Keratinocyte (primary cell): ENCODE measurements at regions not wholly inside any gene's neighbourhood (a gene's known extent, or its start where the extent isn't known, plus 50 kb on each side); places are given as distances from the start of the nearest gene placed in this dataset.
"Not testable (repeated sequence)": the region's sequence is repeated elsewhere in the genome, so short reads cannot be mapped to it uniquely, and the experiment has no call there.

Experiments used
- DNase-seq: peaks from one replicate; pipeline ENCODE4 v3.0.0-alpha.2; 2011; ENCODE audit warnings: low read depth, missing footprints, low spot score
- FAIRE-seq: peaks from 2 replicates; lab custom pipeline; 2011; peaks lifted over from hg19 to GRCh38; lab: Jason Lieb, UNC
- H2AFZ ChIP-seq: 2 replicates; pipeline ENCODE4 v1.6.0; 2012; ENCODE audit warnings: low read length, control low read depth, inconsistent platforms; ENCODE audit not compliant: control insufficient read depth
- H3K27ac ChIP-seq: 2 replicates; pipeline ENCODE4 v1.5.1; 2011; ENCODE audit warnings: low read length; ENCODE audit not compliant: control insufficient read depth, insufficient read depth
- H3K27me3 ChIP-seq: 3 replicates; pipeline ENCODE4 v1.6.0; 2011; ENCODE audit warnings: low read length; ENCODE audit not compliant: control insufficient read depth, insufficient read depth; ENCODE audit errors: extremely low read depth
- H3K36me3 ChIP-seq, 2 experiments: 2 replicates in 1 of 2; 3 replicates in 1 of 2; pipeline ENCODE4 v1.5.1; 2011; ENCODE audit warnings: low read length in 2 of 2, mild to moderate bottlenecking in 1 of 2; ENCODE audit not compliant: control insufficient read depth in 2 of 2, insufficient read depth in 2 of 2; ENCODE audit errors: extremely low read depth in 1 of 2
- H3K4me1 ChIP-seq: 3 replicates; pipeline ENCODE4 v1.5.1; 2011; ENCODE audit warnings: low read length; ENCODE audit not compliant: control insufficient read depth, insufficient read depth; ENCODE audit errors: extremely low read depth
- H3K4me2 ChIP-seq: 3 replicates; pipeline ENCODE4 v1.6.0; 2011; ENCODE audit warnings: low read depth, low read length; ENCODE audit not compliant: control insufficient read depth, insufficient read depth; ENCODE audit errors: extremely low read depth
- H3K4me3 ChIP-seq, 3 experiments: fragments of 200-600 bp in 1 of 3; sonication (generic) in 1 of 3; 2 replicates in 2 of 3; 3 replicates in 1 of 3; pipeline ENCODE4 v1.5.1; 2011 to 2016; ENCODE audit warnings: low read length in 3 of 3, mild to moderate bottlenecking in 3 of 3, control low read depth in 2 of 3, inconsistent platforms in 1 of 3, low read depth in 1 of 3, mixed read lengths in 1 of 3, mixed run types in 1 of 3, moderate library complexity in 1 of 3; ENCODE audit not compliant: control insufficient read depth in 2 of 3, insufficient read depth in 2 of 3; ENCODE audit errors: extremely low read depth in 1 of 3
- H3K79me2 ChIP-seq: 2 replicates; pipeline ENCODE4 v1.6.0; 2012; ENCODE audit warnings: low read length; ENCODE audit not compliant: control insufficient read depth, insufficient read depth
- H3K9ac ChIP-seq: 3 replicates; pipeline ENCODE4 v1.6.0; 2011; ENCODE audit warnings: low read length; ENCODE audit not compliant: control insufficient read depth, insufficient read depth; ENCODE audit errors: extremely low read depth
- H3K9me1 ChIP-seq: 3 replicates; pipeline ENCODE4 v1.6.0; 2011; ENCODE audit warnings: low read length; ENCODE audit not compliant: control insufficient read depth, insufficient read depth; ENCODE audit errors: extremely low read depth
- H3K9me3 ChIP-seq: 2 replicates; pipeline ENCODE4 v1.5.1; 2012; ENCODE audit warnings: low read depth, low read length; ENCODE audit not compliant: control insufficient read depth
- H4K20me1 ChIP-seq: 3 replicates; pipeline ENCODE4 v1.6.0; 2011; ENCODE audit warnings: low read length; ENCODE audit not compliant: control insufficient read depth, insufficient read depth; ENCODE audit errors: extremely low read depth
- EZH2 ChIP-seq: IDR thresholded peaks from one replicate; pipeline ENCODE4 v1.6.1; 2012; ENCODE audit warnings: inconsistent platforms, mild to moderate bottlenecking, low read length, moderate library complexity
- dilution Hi-C: fragments of 300-500 bp; cut with MboI; formaldehyde crosslinking; loops from one replicate; pipeline ENCODE4 v1.7.0; 2020; ENCODE audit warnings: low sequenced_read_pairs; ENCODE audit not compliant: extremely low pct_ligation_motif_present
- TF ChIP-seq, protein P1 (sequence below), 3 experiments: IDR thresholded peaks in 1 of 3; conservative IDR thresholded peaks in 1 of 3; optimal IDR thresholded peaks in 1 of 3; 2 replicates in 2 of 3; 3 replicates in 1 of 3; pipeline versions ENCODE3 to v1.5.1; 2011; ENCODE audit warnings: low read length in 3 of 3, mild to moderate bottlenecking in 3 of 3, moderate library complexity in 2 of 3, control low read depth in 1 of 3, inconsistent platforms in 1 of 3; ENCODE audit not compliant: insufficient read depth in 2 of 3; ENCODE audit errors: extremely low read depth in 1 of 3

DNA sequence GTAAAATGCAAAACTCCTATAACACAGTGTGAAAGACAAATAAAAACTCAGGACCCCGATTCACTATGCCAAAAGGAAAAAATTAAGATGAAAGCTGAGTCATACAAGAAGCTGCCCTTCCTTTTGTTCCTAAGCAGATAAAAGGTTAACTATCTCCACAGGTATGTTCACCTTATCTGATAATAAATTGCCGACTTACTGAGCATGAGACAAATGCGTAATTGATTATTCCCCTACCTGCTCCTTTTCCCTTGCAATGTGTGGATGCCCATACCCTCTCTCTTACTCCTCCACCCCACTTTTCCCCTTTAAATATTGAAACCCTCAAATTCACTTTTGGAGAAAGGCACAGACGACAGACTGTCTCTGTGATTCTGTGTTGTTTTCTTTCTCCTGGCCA is 148.6 kb upstream of the TMEM260 start:
- TF ChIP-seq EZH2 = no peak
- DNase-seq = no peak
- H2AFZ ChIP-seq = no peak overlapping the region
- H3K4me2 ChIP-seq = no peak overlapping the region
- H3K79me2 ChIP-seq = no peaks in the 10 kb centered on the region
- no peak overlapping the region for H3K27ac ChIP-seq
- no peaks in the 10 kb centered on the region for H3K36me3 ChIP-seq
- no peaks in the 10 kb centered on the region for H3K4me1 ChIP-seq
- dilution Hi-C loops = no loop called here
- no peaks in the 10 kb centered on the region for H4K20me1 ChIP-seq
- H3K9ac ChIP-seq = no peak overlapping the region
- no peaks in the 10 kb centered on the region for H3K9me1 ChIP-seq
- no peak for FAIRE-seq
- H3K27me3 ChIP-seq = no peaks in the 10 kb centered on the region
- H3K9me3 ChIP-seq = no peaks in the 10 kb centered on the region
- H3K4me3 ChIP-seq = no peak overlapping the region

DNA sequence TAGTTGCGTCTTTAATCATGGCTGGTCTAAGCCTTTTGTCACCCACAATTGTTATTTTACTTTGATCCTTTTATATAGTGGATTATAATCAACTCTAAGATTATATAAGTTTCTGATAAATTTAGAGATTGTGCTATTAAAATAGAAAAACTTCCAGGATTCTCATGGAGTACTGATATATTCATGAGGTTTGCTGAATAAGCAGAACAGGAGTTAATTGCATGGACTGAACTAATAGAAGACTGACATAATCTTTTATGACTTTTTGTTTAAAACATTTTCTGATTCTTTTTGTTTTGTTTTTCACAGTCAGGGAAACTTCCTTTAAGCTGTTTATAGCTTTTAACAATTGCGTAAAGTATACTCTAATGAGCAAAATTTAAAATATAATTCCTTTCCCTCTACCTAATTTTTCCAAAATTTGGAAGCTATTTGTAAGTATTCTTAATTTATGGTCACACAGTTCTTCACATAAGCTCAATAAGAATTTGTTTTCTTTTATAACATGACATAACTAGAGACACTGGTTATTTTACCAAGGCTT is 129.9 kb upstream of the TMEM260 start:
- no peak for FAIRE-seq
- TF ChIP-seq EZH2 = no peak
- TF ChIP-seq, protein P1, sequence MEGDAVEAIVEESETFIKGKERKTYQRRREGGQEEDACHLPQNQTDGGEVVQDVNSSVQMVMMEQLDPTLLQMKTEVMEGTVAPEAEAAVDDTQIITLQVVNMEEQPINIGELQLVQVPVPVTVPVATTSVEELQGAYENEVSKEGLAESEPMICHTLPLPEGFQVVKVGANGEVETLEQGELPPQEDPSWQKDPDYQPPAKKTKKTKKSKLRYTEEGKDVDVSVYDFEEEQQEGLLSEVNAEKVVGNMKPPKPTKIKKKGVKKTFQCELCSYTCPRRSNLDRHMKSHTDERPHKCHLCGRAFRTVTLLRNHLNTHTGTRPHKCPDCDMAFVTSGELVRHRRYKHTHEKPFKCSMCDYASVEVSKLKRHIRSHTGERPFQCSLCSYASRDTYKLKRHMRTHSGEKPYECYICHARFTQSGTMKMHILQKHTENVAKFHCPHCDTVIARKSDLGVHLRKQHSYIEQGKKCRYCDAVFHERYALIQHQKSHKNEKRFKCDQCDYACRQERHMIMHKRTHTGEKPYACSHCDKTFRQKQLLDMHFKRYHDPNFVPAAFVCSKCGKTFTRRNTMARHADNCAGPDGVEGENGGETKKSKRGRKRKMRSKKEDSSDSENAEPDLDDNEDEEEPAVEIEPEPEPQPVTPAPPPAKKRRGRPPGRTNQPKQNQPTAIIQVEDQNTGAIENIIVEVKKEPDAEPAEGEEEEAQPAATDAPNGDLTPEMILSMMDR (optimal IDR thresholded peaks at IDR 0.05 in 1 of 3, IDR thresholded peaks at IDR 0.05 in 1 of 3, conservative IDR thresholded peaks at IDR 0.05 in 1 of 3; ENCODE audit: extremely low read depth in 1 of 3, insufficient read depth in 2 of 3, low read length in 3 of 3) = no peak
- H4K20me1 ChIP-seq = no peaks in the 10 kb centered on the region

GRCh38 chr14:56452940-56453339 is 126.7 kb upstream of the TMEM260 start:
- Histone ChIP-seq H3K27me3 (no peaks in the 10 kb centered on the region), H4K20me1 (no peaks in the 10 kb centered on the region), H3K4me1 (no peaks in the 10 kb centered on the region), H3K9ac (no peak overlapping the region), H3K4me2 (no peak overlapping the region), H3K9me3 (no peaks in the 10 kb centered on the region), H3K9me1 (no peaks in the 10 kb centered on the region), H3K36me3 (no peaks in the 10 kb centered on the region), H3K4me3 (no peak overlapping the region), H3K27ac (no peak overlapping the region), H3K79me2 (no peaks in the 10 kb centered on the region), H2AFZ (no peak overlapping the region)
- dilution Hi-C loops = loop anchor here (25.0 kb wide), 1 partner anchor 766 kb away; no protein-coding TSS in a partner anchor
- DNase-seq (no peak), FAIRE-seq (no peak)
- TF ChIP-seq, protein P1 (optimal IDR thresholded peaks at IDR 0.05 in 1 of 3, IDR thresholded peaks at IDR 0.05 in 1 of 3, conservative IDR thresholded peaks at IDR 0.05 in 1 of 3; ENCODE audit: extremely low read depth in 1 of 3, insufficient read depth in 2 of 3, low read length in 3 of 3) = no peak
- no peak for TF ChIP-seq EZH2

More for the DNA sequence above, 129.9 kb upstream of the TMEM260 start:
- dilution Hi-C loops = loop anchor here (25.0 kb wide), 1 partner anchor 762 kb away; no protein-coding TSS in a partner anchor
- H3K9me1 ChIP-seq = no peaks in the 10 kb centered on the region
- H2AFZ ChIP-seq = no peak overlapping the region
- H3K27me3 ChIP-seq = no peaks in the 10 kb centered on the region
- no peaks in the 10 kb centered on the region for H3K79me2 ChIP-seq
- H3K4me2 ChIP-seq = no peak overlapping the region
- H3K36me3 ChIP-seq = no peaks in the 10 kb centered on the region
- no peak overlapping the region for H3K9ac ChIP-seq
- no peaks in the 10 kb centered on the region for H3K4me1 ChIP-seq
- no peak for DNase-seq
- no peak overlapping the region for H3K4me3 ChIP-seq
- no peaks in the 10 kb centered on the region for H3K9me3 ChIP-seq
- no peak overlapping the region for H3K27ac ChIP-seq

DNA sequence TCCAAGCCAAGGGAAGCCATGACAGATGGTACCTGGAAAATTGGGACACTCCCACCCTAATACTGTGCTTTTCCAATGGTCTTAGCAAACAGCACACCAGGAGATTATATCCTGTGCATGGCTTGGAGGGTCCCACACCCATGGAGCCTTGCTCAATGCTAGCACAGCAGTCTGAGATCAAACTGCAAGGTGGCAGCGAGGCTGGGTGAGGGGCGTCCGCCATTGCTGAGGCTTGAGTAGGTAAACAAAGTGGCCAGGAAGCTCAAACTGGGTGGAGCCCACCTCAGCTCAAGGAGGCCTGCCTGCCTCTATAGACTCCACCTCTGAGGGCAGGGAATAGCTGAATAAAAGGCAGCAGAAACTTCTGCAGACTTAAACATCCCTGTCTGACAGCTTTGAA is 124.9 kb upstream of the TMEM260 start:
- dilution Hi-C loops = loop anchor here (25.0 kb wide), 1 partner anchor 767 kb away; no protein-coding TSS in a partner anchor
- not testable (repeated sequence) for H3K9me3 ChIP-seq, H2AFZ ChIP-seq, DNase-seq, H3K79me2 ChIP-seq, H3K36me3 ChIP-seq, H3K27me3 ChIP-seq, H3K4me2 ChIP-seq, H3K4me1 ChIP-seq, H4K20me1 ChIP-seq, H3K4me3 ChIP-seq, H3K9ac ChIP-seq, H3K9me1 ChIP-seq, FAIRE-seq, H3K27ac ChIP-seq
